22Rv1 (cell line): ENCODE measurements at regions not wholly inside any gene's neighbourhood (a gene's known extent, or its start where the extent isn't known, plus 50 kb on each side); places are given as distances from the start of the nearest gene placed in this dataset.

Experiments used
- CTCF ChIP-seq: fragments of 450-650 bp; IDR thresholded peaks from 2 replicates; pipeline ENCODE4 v1.5.1; 2017; ENCODE audit warnings: mild to moderate bottlenecking
- ZFX ChIP-seq: fragments of 450-650 bp; IDR thresholded peaks from 2 replicates; pipeline ENCODE4 v1.6.1; 2017; ENCODE audit warnings: antibody characterized with exemption, borderline replicate concordance

- no peak for TF ChIP-seq CTCF
- TF ChIP-seq ZFX: no peak
These were observed 195.8 kb upstream of the CDYL start for GRCh38 chr6:4580361-4580760.
